Mesenteric fat pad (tissue), 1 donor: ENCODE measurements at regions not wholly inside any gene's neighbourhood (a gene's known extent, or its start where the extent isn't known, plus 50 kb on each side); places are given as distances from the start of the nearest gene placed in this dataset.

Experiments
- DNase-seq: peaks from one replicate; pipeline ENCODE4 v3.0.0-alpha.2; 2020; ENCODE audit warnings: low spot score
- donor health status: DM: yes; HTN: yes; CAD: no.

DNA sequence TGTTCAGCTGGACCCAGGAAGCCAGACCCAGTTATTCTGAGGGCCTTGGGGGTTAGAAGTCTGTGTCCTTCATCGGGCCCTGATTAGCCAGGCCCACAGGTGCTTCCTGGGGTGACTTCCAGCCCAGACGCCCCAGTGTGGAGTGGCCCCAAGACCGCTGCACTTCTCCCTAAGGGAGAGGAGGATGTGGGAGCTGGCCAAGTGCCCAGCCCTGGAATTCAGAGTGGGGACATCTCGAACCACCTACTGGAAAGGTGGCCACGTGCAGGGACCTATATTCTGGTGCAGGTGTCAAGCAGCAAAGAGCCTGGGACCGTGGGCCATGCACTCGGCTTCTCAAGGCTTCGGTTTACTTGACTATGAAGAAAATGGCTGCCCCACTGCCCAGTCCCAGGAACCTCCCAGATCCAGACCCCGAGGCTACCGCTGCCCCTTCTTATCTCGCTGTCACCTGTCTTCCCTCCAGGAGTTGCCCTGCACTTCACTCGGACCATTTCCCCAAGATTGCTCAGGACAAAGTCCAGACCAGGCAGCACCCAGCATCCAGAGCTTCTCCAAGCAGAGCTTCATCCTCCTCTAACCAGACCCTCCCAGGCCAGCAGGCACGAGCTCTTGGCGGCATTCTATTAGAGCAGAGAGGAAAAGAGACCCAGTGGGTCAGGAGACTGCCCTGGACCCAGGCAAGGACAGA, 142.8 kb upstream of the ID2 start:
- DNase-seq: peak; percentile 80

DNA sequence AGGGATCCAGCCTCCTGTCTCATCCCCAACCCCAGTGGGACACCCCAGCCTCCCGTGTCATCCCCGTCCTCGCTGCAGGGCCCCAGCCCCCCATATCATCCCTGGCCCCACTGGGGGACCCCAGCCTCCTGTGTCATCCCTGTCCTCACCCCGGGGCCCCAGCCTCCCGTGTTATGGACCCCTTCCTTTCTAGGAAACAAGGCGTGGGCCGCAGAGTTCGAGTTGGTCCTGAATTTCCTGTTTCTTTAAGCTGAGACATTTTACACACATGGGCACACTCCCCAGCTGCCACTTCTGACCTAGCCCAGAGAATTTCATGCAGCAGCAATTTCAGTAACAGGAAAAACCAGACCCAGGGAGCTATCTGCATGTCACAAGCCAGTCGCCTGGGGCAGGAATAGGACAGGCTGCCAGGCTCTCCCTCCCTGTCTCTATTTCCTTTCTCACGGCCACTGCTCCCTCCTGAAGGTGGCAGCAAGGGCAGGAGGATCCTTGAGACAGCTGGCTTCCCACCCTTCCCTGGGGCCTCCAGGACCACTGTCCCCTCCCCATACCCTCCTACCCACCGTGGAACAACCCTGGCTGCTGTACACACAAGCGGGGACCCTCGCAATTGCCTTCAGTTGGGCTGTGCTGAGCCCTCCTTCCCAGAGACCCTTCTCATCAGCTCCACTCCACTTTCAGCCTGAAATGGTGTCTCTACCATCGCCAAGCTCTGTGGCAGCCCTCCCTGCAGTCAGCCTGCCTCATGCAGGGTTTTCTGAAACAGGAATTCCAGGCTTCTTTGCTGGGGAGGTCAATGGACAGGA, 141.9 kb upstream of the ID2 start:
- DNase-seq: peak; percentile 91

DNA sequence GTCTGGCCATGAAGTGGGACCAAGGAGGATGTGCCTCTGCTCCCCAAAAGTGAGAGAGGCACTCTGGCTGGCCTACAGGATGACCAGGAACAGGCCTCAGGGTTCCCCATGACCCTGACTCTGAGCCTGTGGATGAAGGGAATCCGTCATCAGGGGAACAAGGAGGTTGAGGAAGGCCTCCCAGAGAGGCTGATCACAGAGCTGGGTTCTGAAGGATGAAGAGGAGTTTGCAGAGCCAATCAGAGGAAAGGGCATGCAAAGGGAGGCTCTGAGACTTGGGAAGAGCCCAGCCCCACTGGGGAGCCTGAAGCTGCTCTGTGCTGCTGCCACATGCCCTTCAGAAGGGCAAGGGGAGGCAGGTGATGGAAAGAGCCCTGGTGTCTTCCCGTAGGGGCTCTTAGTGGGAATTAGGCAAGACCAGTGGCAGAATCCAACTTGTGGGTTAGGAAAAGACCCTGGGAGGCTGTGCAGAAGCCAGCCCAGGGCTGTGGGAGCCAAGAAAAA, 141.3 kb upstream of the ID2 start:
- peak; percentile 59 for DNase-seq

DNA sequence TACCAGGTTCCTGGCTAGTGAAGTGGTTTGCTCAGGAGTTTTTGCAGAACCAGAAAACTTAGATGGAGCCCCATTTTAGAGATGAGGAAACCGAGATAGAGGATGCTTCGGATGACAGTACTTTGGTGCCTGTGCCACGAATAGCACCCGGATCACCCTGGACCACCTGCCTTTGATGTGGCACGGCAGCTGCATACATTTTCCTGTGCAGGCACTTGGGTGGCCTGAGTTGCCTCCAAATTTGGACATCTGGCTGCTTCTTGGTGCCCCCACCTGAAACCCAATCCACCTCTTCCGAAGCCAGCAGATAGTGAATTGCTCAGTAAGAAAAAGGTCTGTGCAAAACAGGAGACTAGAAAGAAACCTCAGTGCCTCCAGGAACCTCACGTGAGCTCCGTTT, 140.6 kb upstream of the ID2 start:
- peak; percentile 59 for DNase-seq

DNA sequence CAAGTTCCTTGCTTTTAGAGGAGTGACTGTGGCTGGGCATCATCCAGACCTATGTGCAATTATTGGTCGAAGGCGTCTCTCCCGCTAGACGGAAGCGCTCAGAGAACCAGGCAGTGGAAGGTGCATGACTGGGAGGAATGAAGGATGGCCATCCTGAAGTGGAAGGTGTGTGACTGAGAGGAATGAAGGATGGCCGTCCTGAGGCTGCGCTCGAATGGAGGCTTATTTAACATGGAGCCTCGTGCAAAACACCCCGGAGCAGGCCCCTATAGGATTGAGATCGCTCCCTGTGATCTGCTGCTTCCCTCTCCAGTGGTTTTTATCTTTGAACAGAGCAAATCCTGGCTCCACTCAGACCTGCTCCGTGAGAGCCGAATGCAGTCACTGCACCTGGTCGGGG, 140.2 kb upstream of the ID2 start:
- DNase-seq: peak; percentile 57

DNA sequence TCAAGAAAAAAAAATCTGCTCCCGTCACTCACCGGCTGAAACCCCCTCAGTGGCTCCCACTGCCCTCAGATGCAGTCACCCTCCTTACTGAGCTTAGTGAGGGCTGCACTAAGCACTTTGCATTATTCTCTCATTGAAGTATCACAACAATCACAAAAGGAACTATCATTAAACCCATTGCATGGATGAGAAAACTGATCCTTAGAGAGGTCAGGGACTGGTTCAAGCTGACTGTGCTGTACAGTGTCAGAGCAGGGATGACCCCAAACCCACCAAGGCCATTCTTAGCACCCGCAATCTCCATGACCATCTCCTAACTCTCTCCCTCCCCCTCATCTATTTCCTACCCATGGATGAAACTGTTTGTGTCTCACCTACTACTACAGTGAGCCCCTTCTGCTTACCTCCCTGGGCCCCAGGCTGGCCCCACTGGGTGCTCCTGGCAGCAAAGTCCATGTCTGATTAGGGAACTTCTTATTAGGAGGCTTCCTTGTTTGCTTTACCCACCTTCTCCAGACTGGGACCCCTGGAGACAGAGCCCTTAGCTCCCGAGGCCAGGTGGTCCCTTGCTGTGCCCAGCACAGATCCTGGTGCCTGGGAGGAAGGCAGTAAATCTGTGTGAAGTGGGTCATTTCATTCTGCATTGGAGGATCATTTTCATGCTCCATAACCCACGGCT, 139.3 kb upstream of the ID2 start:
- DNase-seq: no peak

DNA sequence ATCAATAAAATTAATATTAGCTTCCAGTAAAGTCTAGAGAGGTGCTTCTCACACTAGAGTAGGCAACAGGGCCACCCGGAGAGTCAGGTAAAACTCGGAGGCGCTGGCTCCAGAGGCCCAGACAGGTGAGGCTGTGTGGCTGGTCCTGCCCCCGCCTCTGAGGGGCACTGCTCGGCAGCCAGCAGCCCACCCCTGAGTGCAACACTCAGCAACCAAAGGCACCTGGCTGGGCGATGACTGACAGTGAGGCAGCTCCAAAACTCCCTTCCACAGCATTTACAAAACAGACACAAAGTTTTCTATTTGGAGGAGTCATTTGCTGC, 138.8 kb upstream of the ID2 start:
- DNase-seq: peak; percentile 68

DNA sequence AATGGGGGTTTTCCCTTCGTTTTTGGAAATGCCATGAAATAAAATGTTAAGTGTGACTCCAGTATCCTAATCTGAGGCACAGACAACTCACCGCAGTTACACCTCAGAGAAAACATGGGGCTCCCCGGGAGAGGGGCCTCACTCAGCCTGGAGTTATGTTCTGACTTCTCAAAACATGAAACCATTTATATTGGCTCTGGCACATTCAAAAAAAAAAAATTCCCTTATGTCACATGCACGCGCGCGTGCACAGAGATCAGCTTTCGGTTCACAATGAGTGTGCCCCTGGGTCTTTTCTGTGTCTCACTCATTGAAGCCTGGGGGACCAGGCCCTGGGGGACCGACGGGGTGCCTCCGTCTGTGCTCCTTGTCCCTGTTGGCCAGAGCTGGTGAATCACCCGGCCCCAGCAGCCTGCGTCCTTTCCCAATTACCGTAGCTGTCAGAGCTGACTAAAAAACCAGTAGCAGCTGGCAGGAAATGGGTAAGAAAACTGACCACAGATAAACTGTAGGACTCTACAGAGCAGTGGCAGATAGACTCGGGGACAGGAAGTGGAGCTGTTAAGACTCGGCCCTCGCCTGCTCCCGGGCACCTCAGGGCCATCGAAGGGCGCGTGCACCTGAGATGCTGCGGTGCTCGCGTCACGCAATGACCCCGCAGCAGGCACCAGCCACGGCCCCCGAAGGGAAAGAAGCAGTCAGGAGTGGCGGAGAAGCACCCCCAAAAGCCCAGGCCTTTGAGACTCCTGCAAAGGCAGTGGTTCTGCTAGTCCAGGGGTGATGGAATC, 138.3 kb upstream of the ID2 start:
- DNase-seq: peak; percentile 89

DNA sequence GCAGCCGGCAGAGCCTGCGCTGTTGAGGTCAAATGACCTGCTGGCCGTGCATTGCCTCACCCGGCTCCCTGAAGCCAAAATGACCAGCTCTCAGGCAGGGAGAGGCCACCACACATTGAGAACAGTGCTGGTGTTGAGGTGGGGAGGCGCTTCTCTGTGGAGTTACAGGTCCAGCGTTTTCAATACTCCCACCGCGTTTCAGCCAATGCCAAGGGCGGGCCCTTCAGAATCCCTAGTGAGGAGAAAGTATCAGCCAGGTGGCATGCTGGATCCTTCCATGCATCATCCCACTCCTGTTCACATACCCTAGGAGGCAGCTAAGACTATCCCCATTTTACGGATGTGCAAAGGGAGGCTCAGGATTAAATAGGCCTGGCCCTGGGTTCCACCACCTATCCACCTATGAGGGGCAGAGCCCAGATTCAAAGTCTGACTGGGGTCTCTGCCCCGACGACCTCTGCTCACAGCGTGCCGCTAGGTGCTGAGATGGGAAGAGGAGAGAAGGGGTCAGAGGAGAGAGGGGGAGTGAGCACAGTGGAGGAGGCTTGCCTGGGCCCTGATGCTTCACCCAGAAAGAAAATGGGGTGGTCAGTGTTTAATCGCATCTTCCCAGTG, 137.6 kb upstream of the ID2 start:
- DNase-seq: peak; percentile 82

DNA sequence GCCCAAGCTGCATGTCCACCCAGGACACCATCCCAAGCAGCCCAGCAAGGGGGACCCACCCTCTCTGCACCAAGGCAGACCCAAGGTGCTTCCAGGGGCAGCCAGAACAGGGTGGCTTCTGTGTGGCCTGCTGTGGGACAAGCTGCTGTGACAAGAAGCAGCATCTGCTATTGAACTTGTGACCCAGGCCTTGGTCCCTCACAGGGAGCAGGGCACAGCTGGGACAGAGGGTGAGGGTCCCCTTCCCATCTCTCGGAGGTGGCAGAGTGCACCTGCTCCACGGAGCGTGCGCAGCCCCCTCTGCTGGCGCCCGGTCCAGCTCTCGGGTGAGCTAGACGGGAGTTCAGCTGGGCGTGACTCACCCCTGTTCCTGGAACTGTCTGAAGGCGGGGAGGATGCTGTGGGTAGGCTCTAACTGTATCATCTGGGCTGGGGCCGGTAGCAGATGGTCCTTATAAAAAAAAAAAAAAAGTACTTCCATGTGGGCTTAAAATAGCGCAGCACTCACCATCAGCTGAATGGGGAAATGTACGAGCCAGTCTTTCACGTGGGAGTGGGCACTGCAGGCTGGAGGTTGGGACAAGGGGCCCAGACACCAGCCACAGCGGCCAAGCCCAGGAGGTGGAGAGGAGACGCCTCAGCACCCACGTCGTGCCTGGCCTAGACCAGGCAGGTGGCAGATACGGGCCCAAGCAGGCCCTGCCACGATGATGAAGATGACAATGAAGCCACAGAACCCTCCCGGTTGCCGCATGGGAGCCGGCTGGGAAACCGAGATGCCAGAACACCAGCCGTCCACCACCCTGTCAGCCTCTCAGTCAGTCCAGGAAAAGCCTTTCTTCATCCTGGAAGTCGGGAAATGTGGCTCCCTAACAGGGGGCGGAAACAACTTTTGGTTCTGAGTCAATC, 136.8 kb upstream of the ID2 start:
- DNase-seq: peak; percentile 93

DNA sequence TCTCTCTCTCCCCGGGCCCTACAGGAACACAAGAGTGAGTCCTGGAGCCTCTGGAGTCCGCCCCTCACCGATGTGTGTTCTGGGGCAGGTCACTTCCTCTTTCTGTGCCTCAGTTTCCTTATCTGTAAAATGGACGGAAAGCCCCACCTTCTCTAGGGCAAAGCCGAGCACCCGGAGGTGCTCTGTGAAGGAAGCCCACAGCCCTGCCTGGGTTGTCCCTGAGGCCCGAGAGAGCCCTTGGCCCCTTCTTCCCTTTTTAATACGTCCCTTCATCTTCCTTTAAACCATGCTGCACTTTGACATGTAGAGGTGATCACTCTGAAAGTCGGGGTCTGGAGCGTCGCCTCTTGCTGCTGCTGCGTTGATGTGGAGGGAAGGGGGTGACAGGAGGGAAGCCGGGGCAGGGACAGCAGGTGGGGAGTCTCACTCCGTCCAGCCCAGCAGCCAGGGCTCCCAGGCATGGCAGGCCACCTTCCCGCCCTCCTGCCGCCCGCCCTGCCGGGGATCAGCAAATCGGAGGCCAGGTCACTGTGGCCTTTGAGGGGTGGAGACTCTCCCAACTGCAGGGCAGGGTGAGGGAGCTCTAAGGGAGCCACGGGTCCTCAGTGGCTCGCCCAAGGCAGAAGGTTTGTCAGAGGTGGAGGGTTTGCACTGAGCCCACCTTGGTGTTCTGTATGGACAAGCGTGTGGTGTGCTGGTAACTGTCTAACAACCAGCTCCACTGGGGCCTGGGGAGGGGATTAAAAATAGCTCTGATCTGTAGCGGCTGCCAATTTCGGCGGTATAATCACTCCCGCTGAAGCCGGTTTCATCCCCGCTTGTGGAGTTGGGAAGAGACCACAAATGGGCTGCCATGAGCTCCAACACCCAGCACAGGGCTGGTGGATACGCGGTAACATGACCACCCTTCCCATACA, 135.9 kb upstream of the ID2 start:
- peak; percentile 83 for DNase-seq

DNA sequence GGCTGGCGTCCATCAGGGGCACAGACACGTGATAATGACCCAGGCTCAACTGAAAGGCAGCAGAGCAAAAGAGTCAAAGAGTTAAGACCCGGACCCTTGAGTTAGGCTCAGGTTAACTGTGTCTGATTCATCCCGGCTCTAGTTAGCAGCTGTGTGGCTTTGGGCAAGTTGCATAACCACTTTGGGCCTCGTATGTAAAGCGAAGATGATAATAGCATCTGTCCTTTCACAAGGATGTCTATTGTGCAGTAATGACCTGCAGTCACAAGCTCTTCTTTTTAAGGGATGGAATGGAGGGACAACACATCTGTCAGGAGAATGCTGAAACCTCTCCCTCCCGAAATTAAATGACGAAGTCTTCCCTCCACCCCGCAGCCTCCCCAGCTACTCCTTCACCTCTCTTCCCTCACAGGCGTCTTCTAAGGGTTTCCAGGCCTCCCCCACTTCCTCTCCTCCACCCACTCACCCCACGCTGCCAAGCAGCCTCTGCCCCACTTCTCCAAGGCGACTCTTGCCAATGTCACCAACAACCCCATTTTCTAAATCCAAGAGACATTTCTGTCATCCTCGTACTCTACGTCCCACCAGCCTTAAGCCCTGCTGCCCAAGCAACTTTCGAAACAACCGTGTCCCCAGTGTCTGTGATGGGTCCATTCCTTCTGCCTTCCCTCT, 135.1 kb upstream of the ID2 start:
- peak; percentile 45 for DNase-seq

DNA sequence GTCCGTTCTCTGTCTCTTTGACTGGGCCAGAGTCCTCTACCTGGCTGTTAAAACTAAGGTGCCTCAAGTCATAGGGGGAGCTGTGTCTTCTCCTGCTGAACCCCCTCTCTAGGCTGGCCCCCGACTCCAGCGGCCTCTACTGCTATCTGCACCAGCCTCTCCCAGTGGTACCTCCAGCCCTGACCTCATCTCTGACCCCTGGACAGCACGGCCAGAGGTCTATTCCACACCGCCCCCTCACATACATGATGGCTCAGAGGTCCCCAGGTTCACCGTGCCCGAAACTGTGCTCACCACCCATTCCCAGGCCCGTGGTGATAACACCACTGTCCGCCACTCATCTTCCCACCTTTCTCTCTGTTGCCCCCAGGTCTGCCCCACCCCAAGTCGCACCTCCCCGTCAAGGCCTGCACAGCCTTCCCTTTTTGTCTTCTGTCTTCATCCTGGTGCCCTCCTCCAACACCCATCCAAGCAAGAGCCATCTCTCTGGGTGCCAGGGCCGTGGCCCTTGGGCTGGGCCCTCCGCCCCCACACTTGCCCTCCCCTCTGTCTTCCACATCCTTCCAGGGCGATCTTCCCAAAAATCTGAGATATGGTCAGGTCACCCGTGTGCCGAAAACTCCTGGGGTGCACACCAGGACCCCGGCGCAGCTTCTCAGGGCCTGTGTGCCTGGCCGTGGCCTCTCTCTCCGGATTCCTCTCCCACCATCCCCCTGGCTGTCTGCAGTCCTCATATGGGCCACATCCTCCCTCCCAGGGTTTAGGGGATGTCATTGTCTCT, 134.4 kb upstream of the ID2 start:
- peak; percentile 84 for DNase-seq

DNA sequence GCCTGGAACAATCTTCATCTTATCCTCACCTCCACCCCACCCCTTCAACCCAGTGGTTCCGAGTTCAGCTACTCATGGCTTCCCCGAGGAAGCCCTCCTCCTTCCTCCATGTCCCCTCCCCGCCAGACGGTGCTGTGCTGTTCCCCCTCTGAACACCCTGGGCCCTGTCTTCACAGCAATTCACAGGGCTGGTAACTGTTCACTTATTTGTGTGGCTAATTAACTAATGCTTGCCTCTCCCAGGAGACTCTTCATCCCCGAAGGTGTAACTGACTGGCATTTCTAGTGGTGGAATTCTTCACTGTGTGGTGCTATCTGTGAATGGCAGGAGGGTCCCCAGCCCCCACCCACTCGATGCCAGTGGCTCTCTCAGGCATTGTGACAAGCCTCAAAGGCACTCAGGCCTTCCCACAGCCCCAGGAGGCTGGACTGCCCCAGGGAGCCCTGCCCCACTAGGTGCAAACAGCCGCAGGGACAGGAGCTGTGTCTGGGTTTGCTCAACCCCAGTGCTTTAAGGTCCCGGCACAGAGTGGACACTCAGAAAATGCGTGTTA, 133.7 kb upstream of the ID2 start:
- DNase-seq: peak; percentile 87

DNA sequence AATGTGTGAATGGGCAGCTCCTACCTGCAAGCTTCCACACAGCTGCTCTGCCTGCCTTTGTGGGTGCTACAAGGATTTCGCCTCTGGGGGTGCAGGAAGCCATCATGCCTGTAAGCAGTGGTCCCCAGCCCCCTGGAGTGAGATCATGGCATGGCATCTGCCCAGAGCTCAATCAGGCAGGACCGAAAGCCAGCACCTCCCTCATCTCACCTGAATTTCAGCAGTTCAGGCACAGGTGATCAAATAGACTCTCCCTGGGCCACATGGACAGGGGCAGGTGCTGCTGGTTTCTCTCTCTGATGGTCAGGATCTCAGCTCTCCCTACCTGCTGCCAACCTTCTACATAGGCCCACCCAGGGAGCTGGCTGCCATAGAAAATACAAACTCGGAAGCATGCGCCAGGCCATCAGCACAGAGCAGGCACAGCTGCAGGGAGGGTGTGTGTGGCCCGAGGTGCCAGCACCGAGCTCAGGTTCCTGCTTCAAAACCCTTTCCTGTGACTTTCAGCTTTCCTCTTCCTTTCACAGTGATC, 133.2 kb upstream of the ID2 start:
- DNase-seq: peak; percentile 71

DNA sequence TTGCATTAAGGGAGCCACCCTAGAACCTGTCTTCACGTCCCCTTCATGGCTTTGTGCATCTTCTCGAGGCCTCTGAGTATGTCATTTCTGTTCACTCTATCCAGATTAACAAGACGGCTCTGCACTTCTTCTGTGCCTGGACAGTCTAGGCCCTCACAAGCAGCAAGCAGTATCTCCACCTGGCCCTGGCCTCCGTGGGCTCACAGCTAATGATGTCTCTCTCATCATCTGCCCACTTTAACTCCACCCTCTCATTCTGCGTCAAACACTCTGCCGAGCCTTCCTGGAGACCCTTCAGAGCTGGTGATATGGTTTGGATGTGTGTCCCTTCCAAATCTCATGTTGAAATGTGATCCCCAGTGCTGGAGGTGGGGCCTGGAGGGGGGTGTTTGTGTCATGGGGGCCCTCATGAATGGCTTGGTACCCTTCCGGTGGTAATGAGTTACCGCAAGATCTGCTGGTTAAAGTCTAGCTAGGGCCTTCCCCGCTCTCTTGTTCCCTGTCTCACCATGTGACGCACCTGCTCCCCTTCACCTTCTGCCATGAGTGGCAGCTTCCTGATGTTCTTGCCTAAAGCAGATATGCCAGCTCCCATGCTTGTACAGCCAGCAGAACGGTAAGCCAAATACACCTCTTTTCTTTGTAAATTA, 132.5 kb upstream of the ID2 start:
- DNase-seq: peak; percentile 53
